ENCODE measurements at regions not wholly inside any gene's neighbourhood (a gene's known extent, or its start where the extent isn't known, plus 50 kb on each side); places are given as distances from the start of the nearest gene placed in this dataset.
A peak's percentile ranks its signal among the peaks of the same experiment; 100 is the strongest.
"Not testable (repeated sequence)": the region's sequence is repeated elsewhere in the genome, so short reads cannot be mapped to it uniquely, and the experiment has no call there.

DNA sequence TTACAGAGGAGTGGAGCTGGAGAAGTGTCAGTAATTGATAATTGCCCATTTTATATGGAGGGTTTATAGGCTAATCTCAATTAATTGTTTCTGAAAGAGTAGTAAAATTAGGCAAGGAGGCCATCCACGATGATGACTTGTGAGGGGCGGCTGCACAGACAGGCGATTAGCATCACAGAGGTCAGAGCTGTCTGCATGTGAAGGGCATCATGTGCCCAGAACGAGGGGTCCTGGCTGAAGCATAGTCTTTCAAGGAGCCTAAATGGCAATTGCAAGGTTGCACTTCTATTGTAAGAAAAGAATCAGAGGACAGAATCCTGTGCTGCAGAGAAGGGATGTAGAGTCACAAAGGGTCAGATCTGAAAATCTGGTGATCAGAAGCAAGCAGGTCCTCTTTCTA is 196.6 kb downstream of the EBLN2 start:
- H3K4me3 ChIP-seq (ENCODE audit: insufficient read length, low read depth) = no peak overlapping the region
- no peaks in the 10 kb centered on the region for H3K36me3 ChIP-seq (ENCODE audit: insufficient read depth, insufficient read length, low read length)
- no peak overlapping the region for H3K9ac ChIP-seq (ENCODE audit: insufficient read length, low read depth)
- H3K27me3 ChIP-seq (ENCODE audit: insufficient read depth, insufficient read length) = peaks cover 2% of the 10 kb centered on the region
- H3K9me3 ChIP-seq (ENCODE audit: insufficient read depth, low read length) = no peaks in the 10 kb centered on the region
- TF ChIP-seq SUZ12 (IDR thresholded peaks at IDR 0.05; ENCODE audit: extremely low read depth, insufficient read depth, insufficient read length) = no peak
- no peak for TF ChIP-seq ZNF274 (IDR thresholded peaks at IDR 0.05; ENCODE audit: low read depth, low read length)
- TF ChIP-seq YY1 (IDR thresholded peaks at IDR 0.05; ENCODE audit: insufficient read depth, insufficient read length) = no peak
- H3K4me1 ChIP-seq (ENCODE audit: insufficient read depth, insufficient read length) = peaks cover 2% of the 10 kb centered on the region
- DNase-seq (ENCODE audit: low read depth, low spot score) = peak; percentile 9

DNA sequence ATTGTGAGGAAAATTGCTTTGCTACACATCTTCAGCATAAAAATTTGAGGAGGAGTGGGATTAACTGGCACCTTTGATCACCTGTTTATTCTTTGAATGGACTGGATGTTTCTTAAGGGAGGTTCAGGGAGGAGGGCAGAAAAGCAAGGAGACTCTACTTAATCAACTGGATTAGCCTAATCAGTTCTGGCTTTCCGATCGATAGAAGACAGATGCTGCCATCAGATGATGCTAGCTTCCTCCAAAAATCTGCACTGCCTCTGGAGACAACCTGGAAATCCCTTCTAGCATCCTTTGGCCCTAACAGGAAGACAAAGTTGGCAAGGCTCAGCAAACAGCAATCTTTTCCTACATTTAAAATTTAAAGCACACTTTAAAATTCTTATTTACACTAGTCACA is 197.8 kb downstream of the EBLN2 start:
- no peaks in the 10 kb centered on the region for H3K36me3 ChIP-seq (ENCODE audit: insufficient read depth, insufficient read length, low read length)
- TF ChIP-seq ZNF274 (IDR thresholded peaks at IDR 0.05; ENCODE audit: low read depth, low read length) = no peak
- no peak for TF ChIP-seq SUZ12 (IDR thresholded peaks at IDR 0.05; ENCODE audit: extremely low read depth, insufficient read depth, insufficient read length)
- no peak for TF ChIP-seq YY1 (IDR thresholded peaks at IDR 0.05; ENCODE audit: insufficient read depth, insufficient read length)
- no peak for DNase-seq (ENCODE audit: low read depth, low spot score)

DNA sequence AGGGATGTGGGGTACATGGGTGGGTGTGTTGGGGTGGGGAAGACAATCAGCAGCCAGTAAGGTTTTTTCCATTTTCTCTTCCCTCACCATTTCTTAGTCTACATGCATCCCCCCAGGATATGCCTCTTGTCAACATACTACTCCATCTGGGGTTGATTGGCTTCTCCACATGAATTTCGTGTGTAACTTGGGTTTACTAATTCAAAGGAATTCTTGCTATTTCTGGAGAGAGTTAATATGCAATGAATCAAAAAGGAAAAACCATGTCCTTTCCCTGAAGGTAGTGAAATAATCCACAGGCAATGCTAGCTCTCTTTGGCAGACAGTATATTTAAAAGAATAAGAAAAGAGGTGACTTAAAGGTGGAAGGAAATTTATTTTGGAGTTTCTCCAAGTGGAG is 198.4 kb downstream of the EBLN2 start:
- peaks cover 2% of the 10 kb centered on the region for H3K4me1 ChIP-seq (ENCODE audit: insufficient read depth, insufficient read length)
- H3K9ac ChIP-seq (ENCODE audit: insufficient read length, low read depth) = no peak overlapping the region
- H3K4me3 ChIP-seq (ENCODE audit: insufficient read length, low read depth) = no peak overlapping the region
- peaks cover 2% of the 10 kb centered on the region for H3K27me3 ChIP-seq (ENCODE audit: insufficient read depth, insufficient read length)
- TF ChIP-seq SUZ12 (IDR thresholded peaks at IDR 0.05; ENCODE audit: extremely low read depth, insufficient read depth, insufficient read length) (no peak), YY1 (IDR thresholded peaks at IDR 0.05; ENCODE audit: insufficient read depth, insufficient read length) (no peak), ZNF274 (IDR thresholded peaks at IDR 0.05; ENCODE audit: low read depth, low read length) (no peak)
- no peaks in the 10 kb centered on the region for H3K36me3 ChIP-seq (ENCODE audit: insufficient read depth, insufficient read length, low read length)
- H3K9me3 ChIP-seq (ENCODE audit: insufficient read depth, low read length) = no peaks in the 10 kb centered on the region
- no peak for DNase-seq (ENCODE audit: low read depth, low spot score)

More for the DNA sequence above, 197.8 kb downstream of the EBLN2 start:
- Histone ChIP-seq H3K27me3 (ENCODE audit: insufficient read depth, insufficient read length) (peaks cover 2% of the 10 kb centered on the region), H3K4me1 (ENCODE audit: insufficient read depth, insufficient read length) (peaks cover 2% of the 10 kb centered on the region), H3K4me3 (ENCODE audit: insufficient read length, low read depth) (no peak overlapping the region), H3K9ac (ENCODE audit: insufficient read length, low read depth) (no peak overlapping the region), H3K9me3 (ENCODE audit: insufficient read depth, low read length) (no peaks in the 10 kb centered on the region)

DNA sequence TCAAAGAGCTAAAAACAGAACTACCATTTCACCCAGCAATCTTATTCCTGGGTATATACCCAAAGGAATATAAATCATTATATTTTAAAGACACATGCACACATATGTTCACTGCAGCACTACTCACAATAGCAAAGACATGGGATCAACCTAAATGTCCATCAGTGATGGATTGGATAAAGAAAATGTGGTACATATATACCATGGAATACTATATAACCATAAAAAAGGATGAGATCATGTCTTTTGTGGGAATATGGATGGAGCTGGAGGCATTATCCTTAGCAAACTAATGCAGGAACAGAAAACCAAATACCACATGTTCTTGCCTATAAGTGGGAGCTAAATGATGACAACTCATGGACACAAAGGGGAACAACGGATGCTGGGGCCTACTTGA is 205.1 kb downstream of the EBLN2 start:
- H3K27me3 ChIP-seq (ENCODE audit: insufficient read depth, insufficient read length); H3K9ac ChIP-seq (ENCODE audit: insufficient read length, low read depth); DNase-seq (ENCODE audit: low read depth, low spot score); H3K9me3 ChIP-seq (ENCODE audit: insufficient read depth, low read length); H3K36me3 ChIP-seq (ENCODE audit: insufficient read depth, insufficient read length, low read length); H3K4me1 ChIP-seq (ENCODE audit: insufficient read depth, insufficient read length); H3K4me3 ChIP-seq (ENCODE audit: insufficient read length, low read depth): not testable (repeated sequence)

DNA sequence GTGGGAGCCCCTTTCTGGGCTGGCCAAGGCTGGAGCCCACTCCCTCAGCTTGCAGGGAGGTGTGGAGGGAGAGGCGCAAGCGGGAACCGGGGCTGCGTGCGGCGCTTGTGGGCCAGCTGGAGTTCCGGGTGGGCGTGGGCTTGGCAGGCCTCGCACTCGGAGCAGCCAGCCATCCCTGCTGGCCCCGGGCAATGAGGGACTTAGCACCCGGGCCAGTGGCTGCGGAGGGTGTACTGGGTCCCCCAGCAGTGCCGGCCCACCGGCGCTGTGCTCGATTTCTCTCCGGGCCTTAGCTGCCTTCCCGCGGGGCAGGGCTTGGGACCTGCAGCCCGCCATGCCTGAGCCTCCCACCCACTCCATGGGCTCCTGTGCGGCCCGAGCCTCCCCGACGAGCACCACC is 207.7 kb downstream of the EBLN2 start:
- not testable (repeated sequence) for H3K4me3 ChIP-seq (ENCODE audit: insufficient read length, low read depth); H3K27me3 ChIP-seq (ENCODE audit: insufficient read depth, insufficient read length); H3K4me1 ChIP-seq (ENCODE audit: insufficient read depth, insufficient read length)

DNA sequence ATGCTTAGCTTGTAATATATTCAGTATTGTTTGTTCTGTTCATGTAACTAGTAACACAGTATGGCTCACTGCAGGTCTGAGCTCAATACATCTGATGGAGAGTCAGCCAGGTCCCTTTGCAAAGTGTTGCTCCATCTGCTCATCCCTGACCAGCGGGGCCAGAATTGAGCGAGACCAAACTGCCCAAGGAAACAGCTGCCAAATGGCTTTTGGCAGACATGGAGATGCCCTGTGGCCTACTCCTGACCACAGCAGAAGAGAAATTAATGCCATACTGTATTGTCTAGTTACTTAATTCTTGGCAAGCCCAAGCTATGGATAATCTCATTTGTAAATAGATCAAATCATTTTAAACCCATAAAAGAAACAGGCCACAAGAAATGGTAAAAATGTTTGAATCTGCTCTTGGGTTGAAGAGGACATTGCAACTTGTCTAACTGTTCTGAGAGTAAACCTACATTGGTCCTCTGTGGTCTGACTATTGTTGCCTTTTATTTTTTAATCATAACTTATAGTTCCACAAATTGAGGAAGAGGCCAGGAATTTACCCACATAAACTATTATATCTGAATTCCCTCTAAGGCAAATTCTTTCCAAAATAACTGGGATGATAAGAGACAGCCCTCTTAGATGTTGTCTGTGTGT is 209.5 kb downstream of the EBLN2 start:
- no peak for TF ChIP-seq YY1 (IDR thresholded peaks at IDR 0.05; ENCODE audit: insufficient read depth, insufficient read length)
- TF ChIP-seq SUZ12 (IDR thresholded peaks at IDR 0.05; ENCODE audit: extremely low read depth, insufficient read depth, insufficient read length) = no peak
- Histone ChIP-seq H3K9me3 (ENCODE audit: insufficient read depth, low read length) (no peaks in the 10 kb centered on the region), H3K27me3 (ENCODE audit: insufficient read depth, insufficient read length) (no peaks in the 10 kb centered on the region), H3K36me3 (ENCODE audit: insufficient read depth, insufficient read length, low read length) (no peaks in the 10 kb centered on the region), H3K9ac (ENCODE audit: insufficient read length, low read depth) (no peak overlapping the region), H3K4me3 (ENCODE audit: insufficient read length, low read depth) (no peak overlapping the region), H3K4me1 (ENCODE audit: insufficient read depth, insufficient read length) (no peaks in the 10 kb centered on the region)
- DNase-seq (ENCODE audit: low read depth, low spot score) = no peak

More for the DNA sequence above, 207.7 kb downstream of the EBLN2 start:
- not testable (repeated sequence) for H3K9ac ChIP-seq (ENCODE audit: insufficient read length, low read depth); H3K9me3 ChIP-seq (ENCODE audit: insufficient read depth, low read length); H3K36me3 ChIP-seq (ENCODE audit: insufficient read depth, insufficient read length, low read length); DNase-seq (ENCODE audit: low read depth, low spot score)

DNA sequence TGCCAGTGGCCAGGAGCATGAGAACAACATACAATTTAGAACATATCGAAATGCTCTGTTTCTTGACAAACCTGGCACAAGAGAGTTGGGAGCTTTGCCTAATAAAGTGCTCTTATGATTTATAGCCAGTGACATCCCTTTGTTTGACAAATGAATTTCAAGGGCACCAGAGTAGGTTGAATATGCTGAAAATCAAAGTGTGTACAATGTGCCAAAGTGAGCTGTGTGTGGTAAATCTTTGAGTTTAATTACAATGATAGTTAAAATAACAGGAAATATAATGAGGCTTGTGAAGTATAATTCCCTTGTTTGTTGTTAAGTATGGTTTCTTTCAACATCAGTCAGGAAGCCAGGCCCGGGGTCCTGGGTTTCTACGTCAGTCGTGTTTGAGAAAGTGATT is 211.9 kb downstream of the EBLN2 start:
- no peak for DNase-seq (ENCODE audit: low read depth, low spot score)
- no peaks in the 10 kb centered on the region for H3K36me3 ChIP-seq (ENCODE audit: insufficient read depth, insufficient read length, low read length)
- no peak overlapping the region for H3K9ac ChIP-seq (ENCODE audit: insufficient read length, low read depth)
- H3K4me1 ChIP-seq (ENCODE audit: insufficient read depth, insufficient read length) = no peaks in the 10 kb centered on the region
- no peaks in the 10 kb centered on the region for H3K27me3 ChIP-seq (ENCODE audit: insufficient read depth, insufficient read length)
- no peaks in the 10 kb centered on the region for H3K9me3 ChIP-seq (ENCODE audit: insufficient read depth, low read length)
- no peak for TF ChIP-seq ZNF274 (IDR thresholded peaks at IDR 0.05; ENCODE audit: low read depth, low read length)
- TF ChIP-seq YY1 (IDR thresholded peaks at IDR 0.05; ENCODE audit: insufficient read depth, insufficient read length) = no peak
- no peak for TF ChIP-seq SUZ12 (IDR thresholded peaks at IDR 0.05; ENCODE audit: extremely low read depth, insufficient read depth, insufficient read length)
- H3K4me3 ChIP-seq (ENCODE audit: insufficient read length, low read depth) = no peak overlapping the region

DNA sequence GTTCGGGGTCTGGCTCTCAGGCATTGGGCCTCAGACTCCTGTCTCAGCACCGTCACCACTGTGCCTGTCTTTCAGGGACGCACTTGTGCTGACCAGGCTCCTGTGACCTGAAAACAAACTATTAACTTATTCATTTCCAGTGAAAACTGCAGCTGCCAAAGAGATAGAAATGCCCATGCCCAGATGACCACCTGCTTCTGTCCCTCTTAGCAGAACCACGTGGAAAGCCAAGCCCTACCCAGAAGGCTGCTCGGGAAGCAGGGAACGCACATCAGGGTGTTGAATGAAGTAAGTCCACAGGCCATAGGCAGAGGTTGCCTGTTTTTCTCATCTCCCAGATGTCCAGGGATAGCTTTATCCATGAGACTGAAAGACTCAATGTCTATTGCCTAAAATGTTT is 219.3 kb downstream of the EBLN2 start:
- Histone ChIP-seq H3K9me3 (ENCODE audit: insufficient read depth, low read length) (no peaks in the 10 kb centered on the region), H3K4me1 (ENCODE audit: insufficient read depth, insufficient read length) (peaks cover 3% of the 10 kb centered on the region), H3K36me3 (ENCODE audit: insufficient read depth, insufficient read length, low read length) (no peaks in the 10 kb centered on the region), H3K4me3 (ENCODE audit: insufficient read length, low read depth) (no peak overlapping the region), H3K27me3 (ENCODE audit: insufficient read depth, insufficient read length) (no peaks in the 10 kb centered on the region), H3K9ac (ENCODE audit: insufficient read length, low read depth) (no peak overlapping the region)
- no peak for DNase-seq (ENCODE audit: low read depth, low spot score)
- TF ChIP-seq ZNF274 (IDR thresholded peaks at IDR 0.05; ENCODE audit: low read depth, low read length) (no peak), YY1 (IDR thresholded peaks at IDR 0.05; ENCODE audit: insufficient read depth, insufficient read length) (no peak), SUZ12 (IDR thresholded peaks at IDR 0.05; ENCODE audit: extremely low read depth, insufficient read depth, insufficient read length) (no peak)
